Endothelial cell of umbilical vein (primary cell): ENCODE measurements at regions not wholly inside any gene's neighbourhood (a gene's known extent, or its start where the extent isn't known, plus 50 kb on each side); places are given as distances from the start of the nearest gene placed in this dataset.
A peak's percentile ranks its signal among the peaks of the same experiment; 100 is the strongest.

Experiments
- BruUV-seq: library from RNA; stranded (reverse); fragments of 400-500 nt; replicated peaks from 2 replicates; lab custom pipeline; 2021; lab: Mats Ljungman, UMichigan
- CTCF ChIA-PET: fragments of 300-600, 350-600 bp; sonication (Branson Sonifier 250); formaldehyde crosslinking; loops from one replicate; lab custom pipeline; 2021; ENCODE audit warnings: antibody characterized with exemption, inconsistent platforms; lab: Charles Lee
- POLR2A ChIA-PET: fragments of 300-600, 350-600 bp; sonication (Branson Sonifier 250); formaldehyde crosslinking; loops from one replicate; lab custom pipeline; 2021; ENCODE audit warnings: antibody characterized with exemption, inconsistent platforms; lab: Charles Lee
- DNase-seq: peaks from one replicate; pipeline ENCODE4 v3.0.0-alpha.2; 2011; ENCODE audit warnings: low read depth, low spot score
- FAIRE-seq: peaks from 2 replicates; lab custom pipeline; 2011; peaks lifted over from hg19 to GRCh38; lab: Jason Lieb, UNC
- H2AFZ ChIP-seq: 2 replicates; pipeline ENCODE4 v1.6.0; 2012; ENCODE audit warnings: low read depth, low read length, control low read depth, inconsistent platforms
- H3K27ac ChIP-seq: 2 replicates; pipeline ENCODE4 v1.5.1; 2011; ENCODE audit warnings: low read depth, mild to moderate bottlenecking, control low read depth, low read length, moderate library complexity; ENCODE audit not compliant: insufficient read depth
- H3K27me3 ChIP-seq, 2 experiments: 2 replicates each; pipeline versions ENCODE4 v1.6.0 to v1.6.1; 2011; ENCODE audit warnings: low read length in 2 of 2, mixed read lengths in 1 of 2; ENCODE audit not compliant: control insufficient read depth in 2 of 2, insufficient read depth in 2 of 2
- H3K36me3 ChIP-seq, 2 experiments: 2 replicates in 1 of 2; 3 replicates in 1 of 2; pipeline ENCODE4 v1.5.1; 2011; ENCODE audit warnings: low read length in 2 of 2, mild to moderate bottlenecking in 1 of 2, moderate library complexity in 1 of 2; ENCODE audit not compliant: control insufficient read depth in 2 of 2, insufficient read depth in 2 of 2; ENCODE audit errors: extremely low read depth in 1 of 2
- H3K4me1 ChIP-seq: 3 replicates; pipeline ENCODE4 v1.5.1; 2011; ENCODE audit warnings: mild to moderate bottlenecking, low read length; ENCODE audit not compliant: control insufficient read depth, insufficient read depth; ENCODE audit errors: extremely low read depth
- H3K4me2 ChIP-seq: 2 replicates; pipeline ENCODE4 v1.6.1; 2011; ENCODE audit warnings: low read length, control low read depth, mixed read lengths; ENCODE audit not compliant: insufficient read depth
- H3K4me3 ChIP-seq, 3 experiments: fragments of 200-600 bp in 1 of 3; sonication (generic), shearing (Covaris generic) in 1 of 3; replicated peaks in 1 of 3; 2 replicates each; pipeline ENCODE4 v1.5.1; 2011 to 2016; ENCODE audit warnings: control low read depth in 3 of 3, low read length in 3 of 3, mild to moderate bottlenecking in 2 of 3, inconsistent platforms in 1 of 3, low read depth in 1 of 3, moderate library complexity in 1 of 3; ENCODE audit not compliant: insufficient read depth in 1 of 3
- H3K79me2 ChIP-seq: 2 replicates; pipeline ENCODE4 v1.6.0; 2012; ENCODE audit warnings: low read length, inconsistent platforms; ENCODE audit not compliant: control insufficient read depth, insufficient read depth
- H3K9ac ChIP-seq: replicated peaks from 2 replicates; pipeline ENCODE3; 2011; ENCODE audit warnings: low read length, control low read depth; ENCODE audit not compliant: insufficient read depth; ENCODE audit errors: extremely low read depth
- H3K9me1 ChIP-seq: replicated peaks from 3 replicates; pipeline ENCODE4 v1.6.0; 2011; ENCODE audit warnings: mild to moderate bottlenecking, low read length; ENCODE audit not compliant: control insufficient read depth, insufficient read depth; ENCODE audit errors: extremely low read depth
- H3K9me3 ChIP-seq: replicated peaks from 2 replicates; pipeline ENCODE4 v1.5.1; 2012; ENCODE audit warnings: low read length, inconsistent platforms; ENCODE audit not compliant: control insufficient read depth, insufficient read depth
- H4K20me1 ChIP-seq: replicated peaks from 2 replicates; pipeline ENCODE3; 2011; ENCODE audit warnings: mild to moderate bottlenecking, low read length; ENCODE audit not compliant: control insufficient read depth, insufficient read depth; ENCODE audit errors: extremely low read depth
- FOS ChIP-seq: IDR thresholded peaks from 2 replicates; pipeline ENCODE4 v1.6.1; 2011; ENCODE audit warnings: mild to moderate bottlenecking, low read length, moderate library complexity, borderline replicate concordance; ENCODE audit not compliant: insufficient read depth
- GATA2 ChIP-seq: IDR thresholded peaks from 2 replicates; pipeline ENCODE4 v1.7.0; 2011; ENCODE audit warnings: low read depth, mild to moderate bottlenecking, moderate library complexity, mixed read lengths, low read length; ENCODE audit not compliant: insufficient read length, insufficient read depth
- JUN ChIP-seq: IDR thresholded peaks from 2 replicates; pipeline ENCODE4 v1.6.1; 2011; ENCODE audit warnings: borderline replicate concordance, low read depth; ENCODE audit not compliant: insufficient read length, insufficient read depth
- MAX ChIP-seq: IDR thresholded peaks from 2 replicates; pipeline ENCODE4 v1.6.1; 2011; ENCODE audit not compliant: insufficient read depth, insufficient read length
- MYC ChIP-seq: IDR thresholded peaks from one replicate; pipeline ENCODE4 v1.6.1; 2011; ENCODE audit warnings: mild to moderate bottlenecking, low read depth, low read length
- POLR2A ChIP-seq: IDR thresholded peaks from 2 replicates; pipeline ENCODE4 v1.6.1; 2012; ENCODE audit warnings: low read depth, mild to moderate bottlenecking, control low read depth, low read length
- POLR2AphosphoS5 ChIP-seq: IDR thresholded peaks from 2 replicates; pipeline ENCODE4 v1.6.1; 2012; ENCODE audit warnings: low read depth, mild to moderate bottlenecking, control low read depth, low read length, moderate library complexity; ENCODE audit not compliant: insufficient read depth
- dilution Hi-C: fragments of 300-500 bp; cut with MboI; formaldehyde crosslinking; loops from one replicate; pipeline ENCODE4 v1.15.0; 2019; ENCODE audit warnings: low sequenced_read_pairs; ENCODE audit not compliant: extremely low pct_ligation_motif_present
- intact Hi-C: fragments of 100-400 bp; cut with micrococcal nuclease; formaldehyde crosslinking; loops from one replicate; pipeline ENCODE4 v1.10.0; 2022
- TF ChIP-seq, protein P1 (sequence below), 2 donors: IDR thresholded peaks; 1 replicate in 1 of 2; 2 replicates in 1 of 2; pipeline ENCODE4 v1.5.1; 2011; ENCODE audit warnings: low read length in 2 of 2, mild to moderate bottlenecking in 2 of 2, moderate library complexity in 2 of 2, control low read depth in 1 of 2, inconsistent platforms in 1 of 2, low read depth in 1 of 2; ENCODE audit not compliant: insufficient read depth in 1 of 2; ENCODE audit errors: extremely low read depth in 1 of 2

DNA sequence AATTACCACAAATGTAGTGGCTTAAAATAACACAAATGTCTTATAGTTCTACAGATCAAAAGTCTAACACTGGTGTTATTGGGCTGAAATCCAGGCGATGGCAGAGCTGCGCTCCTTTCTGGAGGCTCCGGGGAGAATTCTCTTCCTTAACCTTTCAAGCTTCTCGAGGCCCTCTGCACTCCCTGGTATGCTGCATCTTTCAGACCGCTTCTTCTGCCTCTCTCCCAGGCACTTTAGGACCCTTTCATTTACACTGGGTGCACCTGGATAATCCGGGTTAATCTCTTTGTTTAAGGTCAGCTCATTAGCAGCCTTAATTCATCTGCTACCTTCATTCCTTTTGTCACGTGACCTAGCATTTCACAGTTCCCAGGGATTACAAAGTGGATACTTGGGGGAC is 211.3 kb upstream of the RFC3 start:
- intact Hi-C loops = no loop called here
- Histone ChIP-seq H3K9ac (no peak overlapping the region), H3K4me3 (no peak overlapping the region), H2AFZ (peak overlapping the region; percentile 56), H3K9me1 (no peaks in the 10 kb centered on the region), H3K36me3 (no peaks in the 10 kb centered on the region), H3K27me3 (no peaks in the 10 kb centered on the region), H4K20me1 (no peaks in the 10 kb centered on the region), H3K79me2 (no peaks in the 10 kb centered on the region), H3K4me1 (peaks cover 14% of the 10 kb centered on the region), H3K27ac (no peak overlapping the region), H3K4me2 (no peak overlapping the region), H3K9me3 (no peaks in the 10 kb centered on the region)
- FAIRE-seq (no peak), DNase-seq (no peak)
- dilution Hi-C loops = no loop called here
- CTCF ChIA-PET = interaction anchor here (1.4 kb wide), 1 partner anchor 12 kb away, joined by 5 read pairs; no protein-coding TSS in a partner anchor
- POLR2A ChIA-PET = no interaction called here
- no TSS peak for BruUV-seq
- TF ChIP-seq GATA2 (no peak), MYC (no peak), FOS (no peak), JUN (no peak), POLR2AphosphoS5 (no peak), POLR2A (no peak), MAX (no peak)
- TF ChIP-seq, protein P1, sequence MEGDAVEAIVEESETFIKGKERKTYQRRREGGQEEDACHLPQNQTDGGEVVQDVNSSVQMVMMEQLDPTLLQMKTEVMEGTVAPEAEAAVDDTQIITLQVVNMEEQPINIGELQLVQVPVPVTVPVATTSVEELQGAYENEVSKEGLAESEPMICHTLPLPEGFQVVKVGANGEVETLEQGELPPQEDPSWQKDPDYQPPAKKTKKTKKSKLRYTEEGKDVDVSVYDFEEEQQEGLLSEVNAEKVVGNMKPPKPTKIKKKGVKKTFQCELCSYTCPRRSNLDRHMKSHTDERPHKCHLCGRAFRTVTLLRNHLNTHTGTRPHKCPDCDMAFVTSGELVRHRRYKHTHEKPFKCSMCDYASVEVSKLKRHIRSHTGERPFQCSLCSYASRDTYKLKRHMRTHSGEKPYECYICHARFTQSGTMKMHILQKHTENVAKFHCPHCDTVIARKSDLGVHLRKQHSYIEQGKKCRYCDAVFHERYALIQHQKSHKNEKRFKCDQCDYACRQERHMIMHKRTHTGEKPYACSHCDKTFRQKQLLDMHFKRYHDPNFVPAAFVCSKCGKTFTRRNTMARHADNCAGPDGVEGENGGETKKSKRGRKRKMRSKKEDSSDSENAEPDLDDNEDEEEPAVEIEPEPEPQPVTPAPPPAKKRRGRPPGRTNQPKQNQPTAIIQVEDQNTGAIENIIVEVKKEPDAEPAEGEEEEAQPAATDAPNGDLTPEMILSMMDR (IDR thresholded peaks at IDR 0.05; ENCODE audit: extremely low read depth in 1 of 2, insufficient read depth in 1 of 2, low read depth in 1 of 2, low read length in 2 of 2) = no peak
